H1 (cell line): ENCODE measurements at regions not wholly inside any gene's neighbourhood (a gene's known extent, or its start where the extent isn't known, plus 50 kb on each side); places are given as distances from the start of the nearest gene placed in this dataset.

Experiments
- CTCF ChIA-PET: fragments of 300-600 bp; sonication (Branson Sonifier 250); formaldehyde crosslinking; loops from one replicate; lab custom pipeline; 2021; ENCODE audit not compliant: partially characterized antibody; lab: Charles Lee
- POLR2A ChIA-PET: fragments of 300-600 bp; sonication (Branson Sonifier 250); formaldehyde crosslinking; loops from one replicate; lab custom pipeline; 2021; ENCODE audit warnings: inconsistent platforms; ENCODE audit not compliant: partially characterized antibody; lab: Charles Lee
- DNase-seq, 2 experiments: peaks; one replicate each; pipeline versions ENCODE4 v3.0.0 to v3.0.0-alpha.2; 2010 to 2022; ENCODE audit warnings: low spot score in 2 of 2, low read depth in 1 of 2, mixed read lengths in 1 of 2
- FAIRE-seq: peaks from 2 replicates; lab custom pipeline; 2011; peaks lifted over from hg19 to GRCh38; lab: Jason Lieb, UNC
- H2AFZ ChIP-seq: 2 replicates; pipeline ENCODE4 v1.8.1; 2012; ENCODE audit warnings: low read length, inconsistent platforms
- H2AK5ac ChIP-seq: 2 replicates; pipeline ENCODE4 v1.6.1; 2013; ENCODE audit warnings: low read depth, low read length
- H2BK120ac ChIP-seq: replicated peaks from 2 replicates; pipeline ENCODE3; 2013; ENCODE audit warnings: low read depth, low read length, inconsistent platforms
- H2BK12ac ChIP-seq: 2 replicates; pipeline ENCODE4 v1.6.1; 2013; ENCODE audit warnings: low read depth, low read length
- H2BK15ac ChIP-seq: 2 replicates; pipeline ENCODE4 v1.6.1; 2013; ENCODE audit warnings: low read length
- H2BK20ac ChIP-seq: 2 replicates; pipeline ENCODE4 v1.6.1; 2013; ENCODE audit warnings: low read length
- H2BK5ac ChIP-seq: 2 replicates; pipeline ENCODE4 v1.6.1; 2013; ENCODE audit warnings: low read depth, low read length
- H3K14ac ChIP-seq: 2 replicates; pipeline ENCODE4 v1.6.1; 2013; ENCODE audit warnings: inconsistent platforms; ENCODE audit not compliant: insufficient read length
- H3K18ac ChIP-seq: 2 replicates; pipeline ENCODE4 v1.6.1; 2013; ENCODE audit warnings: low read length; ENCODE audit errors: extremely low read depth
- H3K23ac ChIP-seq: 2 replicates; pipeline ENCODE4 v1.6.1; 2013; ENCODE audit warnings: inconsistent platforms; ENCODE audit not compliant: insufficient read length
- H3K23me2 ChIP-seq: 2 replicates; pipeline ENCODE4 v1.6.1; 2013; ENCODE audit warnings: low read depth, low read length
- H3K27ac ChIP-seq: 2 replicates; pipeline ENCODE4 v1.6.1; 2011; ENCODE audit warnings: low read depth, low read length, inconsistent platforms
- H3K27me3 ChIP-seq, 4 experiments: replicated peaks in 1 of 4; 1 replicate in 1 of 4; 2 replicates in 3 of 4; pipeline versions ENCODE4 v1.6.1 to v1.8.1; 2011 to 2013; ENCODE audit warnings: low read length in 3 of 4, mild to moderate bottlenecking in 3 of 4, inconsistent platforms in 2 of 4, mixed read lengths in 2 of 4, moderate library complexity in 1 of 4; ENCODE audit not compliant: control insufficient read depth in 3 of 4, insufficient read depth in 3 of 4; ENCODE audit errors: extremely low read depth in 1 of 4
- H3K36me3 ChIP-seq, 4 experiments: 2 replicates each; pipeline versions ENCODE4 v1.6.1 to v1.8.1; 2011 to 2013; ENCODE audit warnings: mild to moderate bottlenecking in 4 of 4, low read length in 3 of 4, moderate library complexity in 2 of 4, control low read depth in 1 of 4, inconsistent platforms in 1 of 4; ENCODE audit not compliant: insufficient read depth in 4 of 4, control insufficient read depth in 2 of 4
- H3K4ac ChIP-seq: replicated peaks from 2 replicates; pipeline ENCODE3; 2013; ENCODE audit warnings: low read length, low read depth, mixed read lengths, inconsistent platforms; ENCODE audit not compliant: insufficient read length
- H3K4me1 ChIP-seq, 4 experiments: replicated peaks in 1 of 4; 1 replicate in 1 of 4; 2 replicates in 3 of 4; pipeline versions ENCODE4 v1.6.1 to v1.8.1; 2011 to 2013; ENCODE audit warnings: low read length in 3 of 4, inconsistent platforms in 2 of 4, mixed read lengths in 1 of 4; ENCODE audit not compliant: insufficient read depth in 4 of 4, control insufficient read depth in 3 of 4
- H3K4me2 ChIP-seq, 2 experiments: 2 replicates each; pipeline versions ENCODE4 v1.6.1 to v1.8.1; 2011 to 2013; ENCODE audit warnings: low read depth in 2 of 2, low read length in 2 of 2, control low read depth in 1 of 2, inconsistent platforms in 1 of 2, mild to moderate bottlenecking in 1 of 2; ENCODE audit not compliant: insufficient read depth in 1 of 2
- H3K4me3 ChIP-seq, 4 experiments: fragments of 200-600, 300-600 bp in 1 of 4; sonication (generic), shearing (Covaris generic), sonication (Bioruptor Twin) in 1 of 4; 2 replicates each; pipeline versions ENCODE4 v1.5.1 to v1.8.1; 2011 to 2016; ENCODE audit warnings: low read length in 4 of 4, low read depth in 3 of 4, control low read depth in 2 of 4, inconsistent platforms in 2 of 4, mild to moderate bottlenecking in 2 of 4, mixed read lengths in 1 of 4, moderate library complexity in 1 of 4; ENCODE audit not compliant: insufficient read depth in 2 of 4; ENCODE audit errors: extremely low read depth in 1 of 4
- H3K56ac ChIP-seq: replicated peaks from 2 replicates; pipeline ENCODE3; 2013; ENCODE audit warnings: low read depth, mild to moderate bottlenecking, mixed read lengths, low read length, inconsistent platforms; ENCODE audit not compliant: insufficient read length
- H3K79me1 ChIP-seq: 2 replicates; pipeline ENCODE4 v1.6.1; 2013; ENCODE audit warnings: low read depth, low read length, control low read depth
- H3K79me2 ChIP-seq, 2 experiments: 2 replicates each; pipeline versions ENCODE4 v1.6.1 to v1.8.1; 2012 to 2013; ENCODE audit warnings: low read length in 2 of 2, mild to moderate bottlenecking in 2 of 2, inconsistent platforms in 1 of 2; ENCODE audit not compliant: insufficient read depth in 2 of 2, control insufficient read depth in 1 of 2
- H3K9ac ChIP-seq, 4 experiments: replicated peaks in 1 of 4; 1 replicate in 1 of 4; 2 replicates in 3 of 4; pipeline versions ENCODE4 v1.6.1 to v1.8.1; 2011 to 2013; ENCODE audit warnings: low read depth in 3 of 4, low read length in 3 of 4, control low read depth in 2 of 4, mild to moderate bottlenecking in 2 of 4, moderate library complexity in 2 of 4, inconsistent platforms in 1 of 4; ENCODE audit errors: extremely low read depth in 1 of 4
- H3K9me3 ChIP-seq, 2 experiments: 2 replicates each; pipeline versions ENCODE4 v1.6.1 to v1.8.1; 2012 to 2013; ENCODE audit warnings: mild to moderate bottlenecking in 2 of 2, moderate library complexity in 2 of 2, control low read depth in 1 of 2, inconsistent platforms in 1 of 2, low read depth in 1 of 2, low read length in 1 of 2, mixed read lengths in 1 of 2; ENCODE audit not compliant: insufficient read depth in 2 of 2
- H4K20me1 ChIP-seq, 2 experiments: replicated peaks in 1 of 2; 2 replicates each; pipeline versions ENCODE3 to v1.8.1; 2011 to 2013; ENCODE audit warnings: inconsistent platforms in 2 of 2, low read length in 2 of 2, mild to moderate bottlenecking in 1 of 2; ENCODE audit not compliant: insufficient read depth in 2 of 2, control insufficient read depth in 1 of 2
- H4K5ac ChIP-seq: 2 replicates; pipeline ENCODE4 v1.6.1; 2013; ENCODE audit warnings: low read length, low read depth, mixed read lengths, inconsistent platforms; ENCODE audit not compliant: insufficient read length
- H4K8ac ChIP-seq: 2 replicates; pipeline ENCODE4 v1.8.0; 2013; ENCODE audit warnings: mild to moderate bottlenecking, moderate library complexity, low read length, inconsistent platforms; ENCODE audit not compliant: insufficient read depth; ENCODE audit errors: extremely low read depth
- H4K91ac ChIP-seq: replicated peaks from 2 replicates; pipeline ENCODE3; 2013; ENCODE audit warnings: low read length, mixed read lengths, inconsistent platforms; ENCODE audit not compliant: insufficient read length
- ATF3 ChIP-seq: IDR thresholded peaks from 2 replicates; pipeline ENCODE4 v1.6.1; 2011; ENCODE audit warnings: low read depth, mild to moderate bottlenecking, low read length; ENCODE audit not compliant: insufficient read depth
- BCL11A ChIP-seq, 2 experiments: IDR thresholded peaks; one replicate each; pipeline ENCODE4 v1.6.1; 2011; ENCODE audit warnings: low read depth in 2 of 2, low read length in 2 of 2, mild to moderate bottlenecking in 2 of 2
- CEBPB ChIP-seq: IDR thresholded peaks from 2 replicates; pipeline ENCODE4 v1.6.1; 2012; ENCODE audit warnings: low read depth, low read length
- EP300 ChIP-seq, 2 experiments: IDR thresholded peaks; 1 replicate in 1 of 2; 2 replicates in 1 of 2; pipeline ENCODE4 v1.6.1; 2011 to 2012; ENCODE audit warnings: low read depth in 2 of 2, low read length in 2 of 2, mild to moderate bottlenecking in 2 of 2, borderline replicate concordance in 1 of 2, inconsistent platforms in 1 of 2, moderate library complexity in 1 of 2
- FOSL1 ChIP-seq: IDR thresholded peaks from 2 replicates; pipeline ENCODE4 v1.6.1; 2011; ENCODE audit warnings: mild to moderate bottlenecking, low read depth, low read length, moderate library complexity; ENCODE audit not compliant: insufficient read depth
- GTF2F1 ChIP-seq: IDR thresholded peaks from 2 replicates; pipeline ENCODE4 v1.6.1; 2012; ENCODE audit warnings: low read depth, low read length, improper control_type of control experiment, borderline replicate concordance
- HDAC6 ChIP-seq: IDR thresholded peaks from one replicate; pipeline ENCODE4 v1.7.1; 2012; ENCODE audit warnings: low read depth, mild to moderate bottlenecking, inconsistent platforms, low read length, moderate library complexity
- KDM1A ChIP-seq: fragments of 200-600, 300-600 bp; sonication (generic); IDR thresholded peaks from 2 replicates; pipeline ENCODE4 v1.7.1; 2016; ENCODE audit warnings: mild to moderate bottlenecking, low read length, borderline replicate concordance
- NRF1 ChIP-seq: IDR thresholded peaks from 2 replicates; pipeline ENCODE4 v1.6.1; 2011; ENCODE audit warnings: mild to moderate bottlenecking, low read depth, low read length, improper control_type of control experiment
- SP1 ChIP-seq: IDR thresholded peaks from 2 replicates; pipeline ENCODE4 v1.6.1; 2011; ENCODE audit warnings: low read depth, low read length
- SP4 ChIP-seq: IDR thresholded peaks from 2 replicates; pipeline ENCODE4 v1.6.1; 2012; ENCODE audit warnings: low read length, inconsistent platforms
- SRF ChIP-seq: IDR thresholded peaks from 2 replicates; pipeline ENCODE4 v1.6.1; 2011; ENCODE audit warnings: mild to moderate bottlenecking, low read depth, low read length, moderate library complexity
- TCF12 ChIP-seq: IDR thresholded peaks from 2 replicates; pipeline ENCODE4 v1.6.1; 2011; ENCODE audit warnings: low read depth, mild to moderate bottlenecking, low read length
- ZNF274 ChIP-seq: IDR thresholded peaks from 2 replicates; pipeline ENCODE4 v1.7.0; 2012; ENCODE audit warnings: low read length, borderline replicate concordance; ENCODE audit errors: extremely low read depth
- WGBS, 2 experiments: shearing (Covaris generic) in 1 of 2; methylation state at CpG; one replicate each; pipeline versions ENCODE4 v1.1.6 to v1.1.7; 2013 to 2015; ENCODE audit warnings: low lambda C conversion rate in 2 of 2, mixed read lengths in 2 of 2, inconsistent platforms in 1 of 2, low coverage in 1 of 2, missing lambda C conversion rate in 1 of 2; ENCODE audit not compliant: insufficient replicate concordance in 2 of 2, insufficient coverage in 1 of 2, insufficient read length in 1 of 2; ENCODE audit errors: extremely low coverage in 1 of 2, missing lambda C conversion rate in 1 of 2; 5-methylcytosine and 5-hydroxymethylcytosine counted together
- TF ChIP-seq, protein P1 (sequence below): IDR thresholded peaks from 2 replicates; pipeline ENCODE4 v1.6.1; 2012; ENCODE audit warnings: inconsistent platforms

GRCh38 chr6:44698602-44699001 lies 311.1 kb downstream of the CDC5L start:
- Histone ChIP-seq H3K23me2 (peaks cover 2% of the 10 kb centered on the region; the same call in 1 of the 2 replicates), H2BK5ac (no peak overlapping the region), H3K4me1 (peaks cover 0 to 9% (median 3%) of the 10 kb centered on the region in 4 experiments; a peak in 3 of 7 replicates), H3K23ac (no peak overlapping the region), H3K79me1 (no peaks in the 10 kb centered on the region), H2BK12ac (no peak overlapping the region), H3K9me3 (no peaks in the 10 kb centered on the region), H3K4ac (no peak overlapping the region), H2BK120ac (no peak overlapping the region), H3K4me3 (no peak overlapping the region), H3K27me3 (no peaks in the 10 kb centered on the region; a peak in 1 of 7 replicates), H4K91ac (no peak overlapping the region), H3K9ac (no peak overlapping the region), H2BK15ac (no peak overlapping the region), H4K8ac (no peak overlapping the region), H3K79me2 (no peaks in the 10 kb centered on the region), H3K56ac (no peak overlapping the region), H4K20me1 (no peaks in the 10 kb centered on the region), H2BK20ac (no peak overlapping the region), H3K4me2 (no peak overlapping the region), H3K18ac (no peak overlapping the region), H4K5ac (no peak overlapping the region), H2AFZ (no peak overlapping the region), H3K27ac (no peak overlapping the region), H2AK5ac (no peak overlapping the region), H3K36me3 (no peaks in the 10 kb centered on the region), H3K14ac (no peak overlapping the region)
- WGBS, 2 experiments = 68% methylated on average over 1 of the region's 1 CpG; no CpG with 5 or more reads in 1 of the 2 experiments
- FAIRE-seq (no peak), DNase-seq (no peak)
- ChIA-PET POLR2A (no interaction called here), CTCF (interaction anchor here (3.7 kb wide), 1 partner anchor 30 kb away, joined by 12 read pairs; no protein-coding TSS in a partner anchor)
- TF ChIP-seq KDM1A (no peak), EP300 (IDR thresholded peaks at IDR 0.05; ENCODE audit: borderline replicate concordance in 1 of 2, low read depth in 2 of 2, low read length in 2 of 2) (no peak), GTF2F1 (no peak), NRF1 (no peak), BCL11A (IDR thresholded peaks at IDR 0.05; ENCODE audit: low read depth in 2 of 2, low read length in 2 of 2) (no peak), TCF12 (no peak), SP1 (no peak), SRF (no peak), HDAC6 (no peak), ZNF274 (no peak), CEBPB (no peak), ATF3 (no peak), FOSL1 (no peak), SP4 (no peak)
- TF ChIP-seq, protein P1, sequence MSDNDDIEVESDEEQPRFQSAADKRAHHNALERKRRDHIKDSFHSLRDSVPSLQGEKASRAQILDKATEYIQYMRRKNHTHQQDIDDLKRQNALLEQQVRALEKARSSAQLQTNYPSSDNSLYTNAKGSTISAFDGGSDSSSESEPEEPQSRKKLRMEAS = no peak
